Fibroblast of the conjunctiva (primary cell): ENCODE measurements at regions not wholly inside any gene's neighbourhood (a gene's known extent, or its start where the extent isn't known, plus 50 kb on each side); places are given as distances from the start of the nearest gene placed in this dataset.

Experiments used
- DNase-seq: peaks from one replicate; pipeline ENCODE4 v3.0.0-alpha.2; 2010; ENCODE audit warnings: low read depth

DNA sequence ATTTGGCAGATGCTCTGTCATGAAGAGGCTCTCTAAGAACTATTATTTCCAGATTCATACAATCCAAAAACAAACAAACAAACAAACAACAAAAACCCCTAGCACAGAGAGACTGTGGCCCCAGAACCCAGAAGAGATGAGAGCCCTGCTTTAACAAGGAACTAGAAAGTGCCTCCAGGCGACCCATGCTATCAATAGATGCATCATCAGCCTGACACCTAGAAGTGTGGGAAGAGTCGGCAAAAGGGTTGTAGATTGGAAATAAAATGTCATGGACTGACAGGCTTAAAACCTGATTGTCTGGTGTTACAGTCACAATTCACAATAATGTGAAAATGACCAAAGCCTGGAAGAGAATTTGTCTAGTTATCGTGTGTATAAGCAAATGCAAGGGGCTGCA, 50.6 kb upstream of the FLRT2 start:
- no peak for DNase-seq

- no peak for DNase-seq
Observed at GRCh38 chr14:85479771-85480170, 50.2 kb upstream of the FLRT2 start.
